ENCODE measurements at regions not wholly inside any gene's neighbourhood (a gene's known extent, or its start where the extent isn't known, plus 50 kb on each side); places are given as distances from the start of the nearest gene placed in this dataset.
"Not testable (repeated sequence)": the region's sequence is repeated elsewhere in the genome, so short reads cannot be mapped to it uniquely, and the experiment has no call there.

DNA sequence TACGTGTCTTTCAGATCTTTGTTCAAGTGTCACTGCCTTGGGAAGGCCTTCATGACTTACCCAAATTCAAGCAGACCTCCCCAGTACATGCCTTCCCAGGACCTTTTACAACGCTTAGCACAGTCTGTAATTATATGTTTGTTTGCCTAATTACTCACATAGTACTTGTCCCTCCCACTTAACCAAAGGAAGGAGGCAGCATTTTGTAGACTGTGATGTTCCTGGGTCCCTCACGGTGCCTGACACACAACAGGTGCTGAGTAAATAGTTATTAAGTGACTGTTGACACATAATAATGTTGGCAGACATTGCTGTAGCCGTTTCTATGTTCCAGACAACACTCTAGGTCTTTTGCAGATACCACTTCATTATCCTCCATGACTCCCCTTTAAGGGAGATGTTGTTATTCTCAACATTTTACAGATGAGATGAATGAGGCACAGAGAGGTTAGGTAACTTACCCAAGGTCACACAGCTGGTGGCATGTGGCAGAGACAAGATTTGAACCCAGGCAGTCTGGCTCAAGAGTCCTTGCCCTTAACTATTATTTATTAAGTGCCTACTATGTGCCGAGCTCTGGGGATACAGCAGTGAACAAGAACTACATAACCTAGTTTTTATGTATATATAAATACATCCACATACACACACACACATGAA lies 130.7 kb downstream of the PHETA1 start:
- H3K4me3 ChIP-seq (ENCODE audit: low read depth, low read length) = no peak overlapping the region
- no peak for DNase-seq (ENCODE audit: low read depth)
- in situ Hi-C loops (cut with HindIII; ENCODE audit: low sequenced_read_pairs) = no loop called here
- TF ChIP-seq, protein P1, sequence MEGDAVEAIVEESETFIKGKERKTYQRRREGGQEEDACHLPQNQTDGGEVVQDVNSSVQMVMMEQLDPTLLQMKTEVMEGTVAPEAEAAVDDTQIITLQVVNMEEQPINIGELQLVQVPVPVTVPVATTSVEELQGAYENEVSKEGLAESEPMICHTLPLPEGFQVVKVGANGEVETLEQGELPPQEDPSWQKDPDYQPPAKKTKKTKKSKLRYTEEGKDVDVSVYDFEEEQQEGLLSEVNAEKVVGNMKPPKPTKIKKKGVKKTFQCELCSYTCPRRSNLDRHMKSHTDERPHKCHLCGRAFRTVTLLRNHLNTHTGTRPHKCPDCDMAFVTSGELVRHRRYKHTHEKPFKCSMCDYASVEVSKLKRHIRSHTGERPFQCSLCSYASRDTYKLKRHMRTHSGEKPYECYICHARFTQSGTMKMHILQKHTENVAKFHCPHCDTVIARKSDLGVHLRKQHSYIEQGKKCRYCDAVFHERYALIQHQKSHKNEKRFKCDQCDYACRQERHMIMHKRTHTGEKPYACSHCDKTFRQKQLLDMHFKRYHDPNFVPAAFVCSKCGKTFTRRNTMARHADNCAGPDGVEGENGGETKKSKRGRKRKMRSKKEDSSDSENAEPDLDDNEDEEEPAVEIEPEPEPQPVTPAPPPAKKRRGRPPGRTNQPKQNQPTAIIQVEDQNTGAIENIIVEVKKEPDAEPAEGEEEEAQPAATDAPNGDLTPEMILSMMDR (IDR thresholded peaks at IDR 0.05; ENCODE audit: low read depth, low read length, missing control alignments) = no peak

DNA sequence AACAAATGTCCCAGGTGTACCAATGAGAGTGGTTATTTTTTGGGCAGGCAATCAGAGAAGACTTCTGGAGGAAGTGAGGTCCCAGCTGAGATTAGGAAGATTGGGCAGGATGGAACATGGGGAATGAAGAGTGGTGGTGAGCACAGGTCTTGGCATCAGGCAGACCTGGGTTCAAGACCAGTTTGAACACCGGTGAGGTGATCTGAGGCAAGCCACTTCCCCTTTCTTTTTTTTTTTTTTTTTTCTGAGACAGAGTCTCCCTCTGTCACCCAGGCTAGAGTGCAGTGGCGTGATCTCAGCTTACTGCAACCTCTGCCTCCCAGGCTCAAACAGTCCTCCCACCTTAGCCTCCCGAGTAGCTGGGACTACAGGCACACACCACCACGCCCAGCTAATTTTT lies 134.4 kb downstream of the PHETA1 start:
- DNase-seq (ENCODE audit: low read depth); H3K4me3 ChIP-seq (ENCODE audit: low read depth, low read length); in situ Hi-C loops (cut with HindIII; ENCODE audit: low sequenced_read_pairs): not testable (repeated sequence)

GRCh38 chr12:111233786-111234185 lies 135.1 kb downstream of the PHETA1 start:
- H3K4me3 ChIP-seq (ENCODE audit: low read depth, low read length) = no peak overlapping the region
- TF ChIP-seq, protein P1 (IDR thresholded peaks at IDR 0.05; ENCODE audit: low read depth, low read length, missing control alignments) = no peak
- in situ Hi-C loops (cut with HindIII; ENCODE audit: low sequenced_read_pairs) = no loop called here
- no peak for DNase-seq (ENCODE audit: low read depth)

- TF ChIP-seq, protein P1 (IDR thresholded peaks at IDR 0.05; ENCODE audit: low read depth, low read length, missing control alignments) = no peak
- no peak overlapping the region for H3K4me3 ChIP-seq (ENCODE audit: low read depth, low read length)
- DNase-seq (ENCODE audit: low read depth) = no peak
- in situ Hi-C loops (cut with HindIII; ENCODE audit: low sequenced_read_pairs) = no loop called here
These were observed 138.2 kb downstream of the PHETA1 start for GRCh38 chr12:111230649-111231048.

GRCh38 chr12:111228916-111229666 lies 139.8 kb downstream of the PHETA1 start:
- TF ChIP-seq, protein P1 (IDR thresholded peaks at IDR 0.05; ENCODE audit: low read depth, low read length, missing control alignments) = no peak
- in situ Hi-C loops (cut with HindIII; ENCODE audit: low sequenced_read_pairs) = no loop called here
- no peak for DNase-seq (ENCODE audit: low read depth)
- no peak overlapping the region for H3K4me3 ChIP-seq (ENCODE audit: low read depth, low read length)

DNA sequence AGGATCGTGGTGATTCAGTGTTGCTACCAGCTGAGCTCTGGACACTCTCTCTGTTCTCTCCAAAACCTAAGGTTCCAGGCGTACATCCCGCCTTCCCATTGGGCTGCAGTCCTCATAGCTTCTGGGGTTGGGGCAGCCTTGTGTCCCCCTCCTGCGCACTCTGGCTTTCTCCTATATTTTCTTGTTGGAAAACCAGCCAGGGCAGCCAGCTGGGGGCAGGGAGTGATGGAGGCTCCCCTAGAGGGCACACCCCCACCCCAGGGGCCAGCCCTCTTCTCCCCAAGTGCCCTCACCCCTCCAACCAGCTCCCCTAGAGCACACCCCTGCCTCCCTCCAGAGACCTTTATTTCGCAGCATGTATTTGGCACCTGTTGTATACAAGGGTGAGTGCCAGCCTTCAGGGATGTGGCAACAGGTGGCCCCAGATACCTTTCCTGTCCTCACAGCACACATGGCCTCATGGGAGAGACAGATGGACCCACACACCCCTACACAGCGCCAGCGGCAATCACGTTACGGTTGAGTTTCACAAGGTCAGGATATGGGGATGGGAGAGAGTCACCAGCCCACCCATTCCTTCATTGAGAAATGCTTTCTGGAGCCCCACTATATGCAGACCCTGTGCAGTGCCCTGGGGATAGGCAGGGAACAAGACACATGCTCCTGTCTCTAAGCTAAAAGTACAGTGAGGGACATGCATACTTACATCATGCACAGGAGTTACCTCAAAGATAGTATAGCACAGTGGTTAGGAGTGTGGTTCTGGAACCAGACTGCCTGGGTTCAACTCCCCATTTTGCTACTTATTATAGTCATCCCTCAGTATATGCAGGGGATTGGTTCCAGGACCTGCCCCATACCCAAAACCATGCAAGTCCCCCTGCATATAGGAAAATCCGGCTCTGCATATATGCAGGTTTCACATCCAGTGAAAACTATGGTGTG lies 141.1 kb downstream of the PHETA1 start:
- TF ChIP-seq, protein P1 (IDR thresholded peaks at IDR 0.05; ENCODE audit: low read depth, low read length, missing control alignments) = no peak
- H3K4me3 ChIP-seq (ENCODE audit: low read depth, low read length) = no peak overlapping the region
- no peak for DNase-seq (ENCODE audit: low read depth)
- in situ Hi-C loops (cut with HindIII; ENCODE audit: low sequenced_read_pairs) = no loop called here

Measured in astrocyte of the cerebellum (primary cell).